HL-60/S4 treated with phorbol 12-myristate 13-acetate at 8.2 ng/mL for 4 days and 3 days (cell line): ENCODE measurements at regions not wholly inside any gene's neighbourhood (a gene's known extent, or its start where the extent isn't known, plus 50 kb on each side); places are given as distances from the start of the nearest gene placed in this dataset.
"Not testable (repeated sequence)": the region's sequence is repeated elsewhere in the genome, so short reads cannot be mapped to it uniquely, and the experiment has no call there.

Experiments
- in situ Hi-C: fragments of 300-500 bp; cut with MboI; formaldehyde crosslinking; loops from 2 replicates; pipeline ENCODE4 v1.15.0; 2022; ENCODE audit warnings: low sequenced_read_pairs

GRCh38 chr5:1731855-1732237, 67.8 kb downstream of the MRPL36 start:
- in situ Hi-C loops, result not testable (repeated sequence)

DNA sequence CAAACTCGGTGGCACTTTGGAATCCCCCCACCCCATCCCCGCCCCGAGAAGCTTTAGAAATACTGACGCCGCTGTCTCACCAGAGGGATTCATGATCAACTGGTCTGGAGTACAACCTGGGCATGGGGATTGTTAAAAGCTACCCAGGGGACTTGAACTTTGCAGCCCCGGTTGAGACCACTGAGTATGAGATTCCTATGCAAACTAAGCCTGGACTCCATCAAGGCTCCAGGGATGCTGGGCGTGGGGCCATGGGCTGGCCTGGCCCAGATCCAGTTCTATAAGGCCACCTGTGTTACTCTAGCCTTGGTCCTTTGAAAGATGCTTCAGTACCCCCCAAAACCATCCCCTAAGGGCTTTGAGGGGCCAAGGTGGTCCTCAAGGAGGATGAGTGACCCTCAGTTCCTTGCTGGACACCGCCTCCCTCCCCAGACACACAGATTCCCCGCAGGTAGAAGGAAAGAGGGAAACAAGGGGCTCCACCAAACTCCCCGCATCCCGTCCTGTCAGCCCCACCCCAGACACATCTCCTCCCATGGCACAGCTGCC, 68.5 kb downstream of the MRPL36 start:
- in situ Hi-C loops, result no loop called here

DNA sequence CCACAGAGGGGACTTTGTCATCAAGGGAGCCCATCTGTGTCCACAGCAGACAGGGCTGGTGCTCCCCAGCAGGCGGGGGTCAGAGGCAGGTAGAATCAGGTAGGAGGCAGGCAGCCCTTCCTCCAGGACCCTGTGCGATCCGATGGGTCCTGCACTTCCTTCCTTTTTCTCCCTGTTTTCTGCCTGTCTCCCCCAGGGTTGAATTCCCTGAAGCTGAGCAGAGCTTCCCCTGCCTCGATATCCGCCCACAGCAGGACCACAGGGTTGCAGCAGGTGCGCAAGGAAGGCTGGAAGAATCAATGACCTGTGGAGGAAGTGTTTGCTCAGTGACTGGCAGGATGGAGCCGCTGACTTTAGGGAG, 69.2 kb downstream of the MRPL36 start:
- in situ Hi-C loops, result no loop called here

GRCh38 chr5:1729641-1730486, 69.8 kb downstream of the MRPL36 start:
- in situ Hi-C loops, result no loop called here

DNA sequence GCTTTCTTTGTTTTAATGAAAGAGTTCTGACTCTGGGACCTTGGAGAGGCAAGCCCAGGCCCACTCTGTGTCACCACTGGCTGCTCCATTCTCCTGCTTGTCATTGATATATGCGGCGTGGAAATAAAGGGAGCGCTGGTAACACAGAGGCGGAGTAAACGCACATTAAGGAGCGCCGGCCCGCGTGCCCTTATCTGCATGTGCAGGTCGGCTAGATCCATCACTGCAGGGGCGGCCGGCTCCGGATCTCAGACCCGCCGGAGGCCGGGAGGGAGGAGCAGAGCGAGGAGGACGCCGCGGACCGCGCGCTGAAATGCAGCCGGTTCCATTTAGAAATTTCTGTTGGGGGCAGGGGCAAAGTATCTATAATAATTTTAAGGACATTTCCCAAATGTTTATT, 70.8 kb downstream of the MRPL36 start:
- in situ Hi-C loops, result no loop called here

DNA sequence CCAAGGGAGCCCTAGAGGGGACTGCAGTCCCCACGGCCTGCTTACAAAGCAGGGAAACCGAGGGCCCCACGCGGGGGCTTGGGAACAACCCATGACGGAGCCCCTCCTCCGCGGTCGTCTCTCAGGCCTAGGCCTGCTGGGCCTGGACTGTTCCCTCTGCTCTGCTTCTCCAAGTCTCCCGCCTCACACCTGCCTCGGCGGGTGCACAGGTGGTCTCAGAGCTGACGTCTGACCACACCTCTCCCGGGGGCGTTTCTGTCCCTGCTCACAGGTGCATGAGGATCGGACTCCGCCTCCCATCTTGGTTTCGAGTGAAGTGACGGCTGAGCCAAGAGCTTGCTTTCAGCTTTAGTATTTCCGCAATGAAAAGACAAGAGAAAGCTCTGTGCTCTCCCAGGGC, 72.1 kb downstream of the MRPL36 start:
- in situ Hi-C loops, result no loop called here

GRCh38 chr5:1726956-1727355, 72.7 kb downstream of the MRPL36 start:
- in situ Hi-C loops, result no loop called here

GRCh38 chr5:1726469-1726865, 73.2 kb downstream of the MRPL36 start:
- in situ Hi-C loops, result no loop called here

- in situ Hi-C loops, result no loop called here
Measured at GRCh38 chr5:1725641-1726468, 73.8 kb downstream of the MRPL36 start.

DNA sequence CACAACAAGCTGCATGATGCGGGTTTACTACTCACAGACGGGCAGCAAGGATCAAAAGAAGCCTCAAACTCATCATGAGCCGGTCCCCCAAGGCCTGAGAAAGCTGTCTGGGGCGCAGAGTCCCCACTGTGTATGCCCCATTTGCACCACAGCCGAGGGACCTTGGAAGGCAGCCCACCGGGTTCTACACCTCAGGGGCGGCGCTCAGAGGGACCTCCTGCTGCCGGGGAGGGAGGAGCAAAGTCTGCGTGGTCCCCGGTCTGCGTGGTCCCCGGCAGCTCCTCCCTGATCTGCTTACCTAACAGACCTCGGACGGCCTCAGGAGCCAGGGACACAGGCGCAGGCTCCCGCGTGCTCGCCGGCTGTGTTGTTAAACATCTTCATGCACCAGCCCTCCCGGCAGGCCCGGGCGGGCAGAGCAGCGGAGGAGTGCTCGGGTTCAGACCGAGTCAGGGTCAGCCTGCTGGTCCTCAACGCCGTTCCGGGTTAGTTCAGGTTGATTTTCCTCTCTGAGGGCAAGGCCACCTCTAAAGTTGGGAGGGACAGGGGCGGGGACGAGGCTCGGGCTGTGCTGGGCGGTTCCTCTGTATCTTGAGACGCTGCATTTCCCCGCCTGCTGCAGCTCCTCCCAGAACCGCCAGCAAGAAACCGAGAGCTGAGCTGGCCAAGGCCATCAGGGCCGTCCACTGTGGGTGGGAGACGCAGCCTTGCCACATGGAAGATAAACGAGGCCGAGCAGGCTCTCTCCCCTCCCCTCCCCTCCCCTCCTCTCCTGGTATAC, 74.6 kb downstream of the MRPL36 start:
- in situ Hi-C loops, result no loop called here

GRCh38 chr5:1723957-1724821, 75.4 kb downstream of the MRPL36 start:
- in situ Hi-C loops, result no loop called here

- in situ Hi-C loops, result no loop called here
Measured at GRCh38 chr5:1723476-1723875, 76.2 kb downstream of the MRPL36 start.

- in situ Hi-C loops, result no loop called here
Measured at GRCh38 chr5:1722877-1723276, 76.8 kb downstream of the MRPL36 start.

DNA sequence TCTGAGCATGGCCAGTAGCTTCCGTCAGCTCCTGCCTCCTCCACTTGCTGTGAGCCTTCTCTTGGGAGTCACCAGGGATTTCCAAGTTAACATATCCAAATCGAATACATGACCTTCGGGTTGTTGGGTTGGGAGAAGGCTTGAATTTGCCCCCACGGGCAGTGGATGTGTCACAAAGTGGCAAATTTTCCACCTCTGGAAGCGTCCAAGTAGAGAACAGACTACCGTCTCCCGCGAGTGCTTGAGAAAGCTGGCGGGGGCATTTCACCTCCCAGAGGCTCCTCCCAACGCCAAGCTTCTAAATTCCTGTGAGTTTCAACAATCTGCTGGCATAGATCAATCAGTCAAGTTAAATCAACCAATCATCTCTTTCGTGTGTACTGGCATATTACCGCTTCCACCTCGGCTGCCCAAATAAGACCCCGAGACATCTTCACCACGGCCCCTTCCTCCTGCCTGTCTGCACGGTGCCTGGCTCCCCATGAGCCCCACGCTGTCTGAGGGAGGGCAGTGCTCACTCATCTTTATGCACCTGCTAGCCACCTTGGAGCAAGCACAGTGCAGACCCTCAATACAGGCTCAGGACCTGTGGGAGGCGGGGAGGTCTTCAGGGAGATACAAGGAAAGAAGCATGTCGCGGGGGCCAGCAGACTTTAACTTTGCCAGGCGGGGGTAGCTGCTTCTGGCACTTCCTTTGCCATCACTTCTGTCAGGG, 79.1 kb downstream of the MRPL36 start:
- in situ Hi-C loops, result no loop called here

DNA sequence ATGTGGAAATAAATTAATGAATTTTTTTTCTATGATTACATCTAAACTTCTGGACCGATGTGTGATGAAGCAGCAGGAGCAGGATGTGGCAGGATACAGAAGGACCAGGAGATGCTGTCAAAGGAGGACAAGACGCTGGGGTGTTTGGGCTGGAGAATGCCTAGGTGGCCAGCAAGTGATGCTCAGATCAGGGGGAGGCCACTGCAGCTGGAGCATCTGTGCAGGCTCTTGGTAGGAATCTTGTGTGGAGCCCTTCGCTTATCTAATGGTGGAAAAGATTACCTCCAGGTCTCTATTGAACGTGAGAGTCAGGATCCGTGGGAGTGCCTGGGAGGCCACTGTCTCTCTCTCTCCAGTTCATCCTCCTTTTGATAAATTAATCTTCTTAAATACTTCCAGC, 79.8 kb downstream of the MRPL36 start:
- in situ Hi-C loops, result no loop called here

DNA sequence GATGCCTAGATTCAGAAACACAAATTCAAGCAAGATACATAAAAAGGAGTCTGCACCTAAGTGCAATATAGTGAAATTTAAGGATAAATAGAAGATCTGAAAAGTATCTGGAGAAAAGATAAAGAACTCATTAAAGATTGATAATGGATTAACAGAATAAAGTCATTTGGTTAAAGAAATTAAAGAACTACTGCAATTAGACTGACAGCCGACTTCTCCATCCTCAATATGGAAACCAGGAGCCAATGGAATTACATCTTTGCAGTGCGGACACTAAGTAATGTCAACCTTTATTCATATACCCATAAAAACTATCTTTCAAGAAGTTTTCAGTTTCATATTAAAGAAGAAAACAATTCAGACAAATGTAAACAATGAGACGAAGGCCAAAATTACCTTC, 81.0 kb downstream of the MRPL36 start:
- in situ Hi-C loops, result no loop called here

- in situ Hi-C loops, result not testable (repeated sequence)
Measured at GRCh38 chr5:1710091-1710490, 89.5 kb downstream of the MRPL36 start.

GRCh38 chr5:1709171-1709803, 90.3 kb downstream of the MRPL36 start:
- in situ Hi-C loops, result no loop called here

GRCh38 chr5:1708592-1709141, 91.0 kb downstream of the MRPL36 start:
- in situ Hi-C loops, result no loop called here
